Fibroblast of mammary gland (primary cell): ENCODE measurements at regions not wholly inside any gene's neighbourhood (a gene's known extent, or its start where the extent isn't known, plus 50 kb on each side); places are given as distances from the start of the nearest gene placed in this dataset.

ENCODE experiments used
- DNase-seq: peaks from one replicate; pipeline ENCODE4 v3.0.0-alpha.2; 2010; ENCODE audit warnings: low read depth
- H3K4me3 ChIP-seq: 2 replicates; pipeline ENCODE4 v1.5.1; 2011; ENCODE audit warnings: low read depth, mild to moderate bottlenecking, low read length, moderate library complexity; ENCODE audit not compliant: control insufficient read depth
- CTCF ChIP-seq: conservative IDR thresholded peaks from 2 replicates; pipeline ENCODE4 v1.5.1; 2011; ENCODE audit warnings: low read depth, low read length, inconsistent platforms; ENCODE audit not compliant: control insufficient read depth, insufficient read depth

DNA sequence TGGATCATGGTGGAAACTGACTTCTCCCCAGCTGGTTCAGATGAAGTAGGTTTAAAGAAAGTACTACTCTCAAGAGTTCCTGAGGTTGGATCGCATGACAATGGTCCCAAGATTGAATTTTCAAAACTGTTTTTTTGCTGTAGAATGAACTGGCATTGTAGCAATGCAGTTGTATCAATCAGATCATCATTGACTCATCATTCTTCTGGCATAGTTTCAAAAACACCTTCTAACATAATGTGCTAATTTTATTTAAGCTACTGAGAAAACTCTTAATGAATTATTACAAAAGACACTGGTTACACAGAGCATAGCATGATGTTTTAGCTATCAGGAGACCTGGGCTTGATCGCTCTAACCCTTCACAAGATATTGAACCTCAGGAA, 384.5 kb upstream of the DCN start:
- no peak overlapping the region for H3K4me3 ChIP-seq
- TF ChIP-seq CTCF, result no peak
- DNase-seq, result no peak

- no peak for DNase-seq
- no peak overlapping the region for H3K4me3 ChIP-seq
- TF ChIP-seq CTCF, result no peak
Measured at GRCh38 chr12:91566328-91567099, 383.9 kb upstream of the DCN start.

- TF ChIP-seq CTCF, result no peak
- DNase-seq, result no peak
- no peak overlapping the region for H3K4me3 ChIP-seq
Measured at GRCh38 chr12:91565846-91566245, 383.2 kb upstream of the DCN start.

GRCh38 chr12:91565246-91565645, 382.6 kb upstream of the DCN start:
- no peak for TF ChIP-seq CTCF
- H3K4me3 ChIP-seq, result no peak overlapping the region
- peak; percentile 61 for DNase-seq

DNA sequence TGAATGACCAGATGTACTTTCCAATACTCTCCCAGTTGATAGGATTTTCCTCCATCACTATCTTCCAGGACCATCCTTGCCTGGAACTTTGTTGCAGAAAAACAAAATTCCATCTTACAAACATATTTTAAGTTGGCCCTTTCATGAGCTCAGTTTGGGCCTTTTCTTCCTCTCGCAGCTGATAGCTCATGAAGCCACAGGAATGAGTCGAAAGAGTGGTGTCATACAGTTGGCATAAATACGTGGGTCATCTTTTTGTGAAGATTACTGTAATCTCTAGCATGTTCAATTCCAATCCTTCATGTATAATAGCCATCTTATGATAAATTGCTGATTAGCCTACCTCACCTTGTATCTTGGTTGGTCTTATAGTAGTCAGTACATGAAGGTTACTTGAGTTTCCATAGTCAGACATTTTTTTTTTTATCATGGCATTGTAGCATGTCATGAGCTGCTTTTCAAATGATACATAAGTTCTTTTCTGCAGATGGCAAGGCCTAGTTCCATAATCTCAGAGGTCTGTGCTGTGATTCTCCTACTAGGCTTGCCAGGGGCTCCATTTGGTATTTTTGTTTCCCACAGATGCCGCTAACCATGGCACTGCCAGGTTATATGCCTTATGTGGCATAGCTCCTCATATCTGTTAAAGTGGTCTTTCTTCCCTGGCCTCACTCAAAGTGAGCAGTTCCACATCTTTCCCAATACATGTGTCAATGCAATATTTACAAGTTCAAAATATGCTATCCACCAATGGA, 380.6 kb upstream of the DCN start:
- no peak for TF ChIP-seq CTCF
- DNase-seq, result no peak
- no peak overlapping the region for H3K4me3 ChIP-seq

DNA sequence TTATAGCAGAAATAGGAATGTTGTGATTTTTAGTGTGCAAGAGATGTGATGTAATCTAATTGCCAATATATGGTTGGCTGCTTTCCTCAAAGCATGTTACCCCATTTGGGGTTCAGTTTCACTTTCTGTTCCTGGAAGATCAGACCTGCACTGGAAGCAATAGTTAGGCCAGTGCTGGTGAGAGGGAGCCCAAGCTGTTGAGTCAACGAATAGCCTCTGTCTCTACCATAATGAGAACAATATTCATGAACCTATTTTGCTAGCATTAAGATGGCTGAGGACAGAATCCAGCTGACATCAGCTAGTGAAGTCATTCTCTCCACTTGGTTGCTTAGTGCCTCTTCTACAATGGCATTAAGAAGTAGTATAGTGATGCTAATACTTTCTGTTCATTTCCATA, 379.9 kb upstream of the DCN start:
- TF ChIP-seq CTCF, result no peak
- no peak overlapping the region for H3K4me3 ChIP-seq
- DNase-seq, result peak; percentile 29
